ENCODE measurements at regions not wholly inside any gene's neighbourhood (a gene's known extent, or its start where the extent isn't known, plus 50 kb on each side); places are given as distances from the start of the nearest gene placed in this dataset.
"Not testable (repeated sequence)": the region's sequence is repeated elsewhere in the genome, so short reads cannot be mapped to it uniquely, and the experiment has no call there.

DNA sequence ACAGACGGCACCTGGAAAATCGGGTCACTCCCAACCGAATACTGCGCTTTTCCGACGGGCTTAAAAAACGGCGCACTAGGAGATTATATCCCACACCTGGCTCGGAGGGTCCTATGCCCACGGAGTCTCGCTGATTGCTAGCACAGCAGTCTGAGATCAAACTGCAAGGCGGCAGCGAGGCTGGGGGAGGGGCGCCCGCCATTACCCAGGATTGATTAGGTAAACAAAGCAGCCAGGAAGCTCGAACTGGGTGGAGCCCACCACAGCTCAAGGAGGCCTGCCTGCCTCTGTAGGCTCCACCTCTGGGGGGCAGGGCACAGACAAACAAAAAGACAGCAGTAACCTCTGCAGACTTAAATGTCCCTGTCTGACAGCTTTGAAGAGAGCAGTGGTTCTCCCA, 64.5 kb downstream of the SLC30A10 start:
- in situ Hi-C loops (cut with MboI; ENCODE audit: low pct_unique_long_range_greater_than_20kb, low sequenced_read_pairs, unreplicated experiment) = not testable (repeated sequence)

DNA sequence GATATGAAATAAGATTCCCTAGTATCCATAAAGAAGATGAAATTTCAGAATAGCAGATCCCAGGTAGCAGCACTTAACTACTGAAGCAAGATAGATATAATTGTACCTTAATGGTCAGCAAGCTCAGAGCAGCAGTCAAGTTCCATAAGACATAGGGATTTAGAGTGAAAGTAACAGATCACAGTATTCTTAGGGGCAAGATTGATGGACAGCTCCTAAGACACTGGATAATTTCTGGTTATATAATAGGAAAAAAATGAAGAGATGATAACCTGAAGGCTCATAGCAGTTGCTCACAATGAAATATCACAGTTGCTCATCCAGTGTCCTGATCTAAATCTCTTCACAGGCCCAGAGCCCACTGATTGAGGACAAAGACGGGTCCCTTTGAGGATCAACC, 66.0 kb downstream of the SLC30A10 start:
- in situ Hi-C loops (cut with MboI; ENCODE audit: low pct_unique_long_range_greater_than_20kb, low sequenced_read_pairs, unreplicated experiment) = no loop called here
- no peak for DNase-seq (ENCODE audit: low spot score)
- TF ChIP-seq, protein P1, sequence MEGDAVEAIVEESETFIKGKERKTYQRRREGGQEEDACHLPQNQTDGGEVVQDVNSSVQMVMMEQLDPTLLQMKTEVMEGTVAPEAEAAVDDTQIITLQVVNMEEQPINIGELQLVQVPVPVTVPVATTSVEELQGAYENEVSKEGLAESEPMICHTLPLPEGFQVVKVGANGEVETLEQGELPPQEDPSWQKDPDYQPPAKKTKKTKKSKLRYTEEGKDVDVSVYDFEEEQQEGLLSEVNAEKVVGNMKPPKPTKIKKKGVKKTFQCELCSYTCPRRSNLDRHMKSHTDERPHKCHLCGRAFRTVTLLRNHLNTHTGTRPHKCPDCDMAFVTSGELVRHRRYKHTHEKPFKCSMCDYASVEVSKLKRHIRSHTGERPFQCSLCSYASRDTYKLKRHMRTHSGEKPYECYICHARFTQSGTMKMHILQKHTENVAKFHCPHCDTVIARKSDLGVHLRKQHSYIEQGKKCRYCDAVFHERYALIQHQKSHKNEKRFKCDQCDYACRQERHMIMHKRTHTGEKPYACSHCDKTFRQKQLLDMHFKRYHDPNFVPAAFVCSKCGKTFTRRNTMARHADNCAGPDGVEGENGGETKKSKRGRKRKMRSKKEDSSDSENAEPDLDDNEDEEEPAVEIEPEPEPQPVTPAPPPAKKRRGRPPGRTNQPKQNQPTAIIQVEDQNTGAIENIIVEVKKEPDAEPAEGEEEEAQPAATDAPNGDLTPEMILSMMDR (IDR thresholded peaks at IDR 0.05; ENCODE audit: extremely low read depth, insufficient read depth, missing control alignments) = no peak

More for the DNA sequence above, 64.5 kb downstream of the SLC30A10 start:
- not testable (repeated sequence) for DNase-seq (ENCODE audit: low spot score)

DNA sequence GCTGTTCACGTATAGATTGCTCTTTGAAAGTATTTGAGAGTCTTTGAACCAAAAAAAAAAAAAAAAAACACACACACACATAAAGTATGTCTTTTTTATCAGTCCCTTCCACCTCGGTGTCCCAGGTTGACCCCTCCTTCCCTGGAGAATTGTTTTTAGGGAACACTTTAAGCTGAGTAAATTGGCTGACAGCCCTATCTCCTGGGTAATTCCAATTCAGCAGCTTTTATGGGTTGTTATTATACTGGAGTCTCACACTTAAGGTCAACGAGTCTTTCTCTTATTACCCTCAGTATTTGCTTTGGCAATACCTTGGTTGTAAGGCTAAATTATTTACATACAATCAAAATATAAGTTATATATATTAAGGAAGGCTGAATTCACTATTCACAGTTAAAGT, 69.4 kb downstream of the SLC30A10 start:
- TF ChIP-seq, protein P1 (IDR thresholded peaks at IDR 0.05; ENCODE audit: extremely low read depth, insufficient read depth, missing control alignments) = no peak
- no peak for DNase-seq (ENCODE audit: low spot score)
- in situ Hi-C loops (cut with MboI; ENCODE audit: low pct_unique_long_range_greater_than_20kb, low sequenced_read_pairs, unreplicated experiment) = no loop called here

DNA sequence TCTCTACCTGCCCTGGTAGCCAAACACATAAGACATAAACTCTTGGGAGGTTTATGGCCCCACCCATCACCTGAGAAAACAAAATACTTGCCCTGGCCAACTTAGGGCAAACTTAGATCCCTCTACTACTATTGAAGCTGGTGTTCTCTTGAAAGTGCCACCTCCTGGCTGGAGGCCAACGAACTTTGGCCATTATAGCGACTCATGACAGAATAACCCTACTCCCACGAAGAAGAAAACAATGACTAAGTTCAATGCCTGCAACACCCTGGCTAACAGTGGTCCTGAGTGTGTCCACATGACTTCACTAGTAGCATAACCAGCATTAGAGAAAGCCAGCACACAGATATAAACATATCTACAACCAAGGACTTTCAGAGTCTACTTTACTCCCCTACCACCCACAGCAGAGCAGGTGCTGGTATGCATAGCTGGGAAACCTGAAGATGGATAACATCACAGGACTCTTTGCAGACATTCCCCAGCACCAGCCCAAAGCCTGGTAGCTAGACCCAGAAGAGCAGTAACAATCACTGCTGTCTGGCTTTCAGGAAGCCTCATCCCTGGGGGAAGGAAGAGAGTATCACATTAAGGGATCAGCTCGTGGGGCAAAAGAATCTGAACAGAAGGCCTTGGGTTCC, 81.0 kb downstream of the SLC30A10 start:
- TF ChIP-seq, protein P1 (IDR thresholded peaks at IDR 0.05; ENCODE audit: extremely low read depth, insufficient read depth, missing control alignments) = no peak
- no peak for DNase-seq (ENCODE audit: low spot score)
- in situ Hi-C loops (cut with MboI; ENCODE audit: low pct_unique_long_range_greater_than_20kb, low sequenced_read_pairs, unreplicated experiment) = no loop called here

DNA sequence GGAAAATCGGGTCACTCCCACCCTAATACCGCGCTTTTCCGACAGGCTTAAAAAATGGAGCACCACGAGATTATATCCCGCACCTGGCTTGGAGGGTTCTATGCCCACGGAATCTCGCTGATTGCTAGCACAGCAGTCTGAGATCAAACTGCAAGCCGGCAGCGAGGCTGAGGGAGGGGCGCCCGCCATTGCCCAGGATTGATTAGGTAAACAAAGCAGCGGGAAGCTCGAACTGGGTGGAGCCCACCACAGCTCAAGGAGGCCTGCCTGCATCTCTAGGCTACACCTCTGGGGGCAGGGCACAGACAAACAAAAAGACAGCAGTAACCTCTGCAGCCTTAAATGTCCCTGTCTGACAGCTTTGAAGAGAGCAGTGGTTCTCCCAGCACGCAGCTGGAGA, 88.8 kb downstream of the SLC30A10 start:
- DNase-seq (ENCODE audit: low spot score); in situ Hi-C loops (cut with MboI; ENCODE audit: low pct_unique_long_range_greater_than_20kb, low sequenced_read_pairs, unreplicated experiment): not testable (repeated sequence)

DNA sequence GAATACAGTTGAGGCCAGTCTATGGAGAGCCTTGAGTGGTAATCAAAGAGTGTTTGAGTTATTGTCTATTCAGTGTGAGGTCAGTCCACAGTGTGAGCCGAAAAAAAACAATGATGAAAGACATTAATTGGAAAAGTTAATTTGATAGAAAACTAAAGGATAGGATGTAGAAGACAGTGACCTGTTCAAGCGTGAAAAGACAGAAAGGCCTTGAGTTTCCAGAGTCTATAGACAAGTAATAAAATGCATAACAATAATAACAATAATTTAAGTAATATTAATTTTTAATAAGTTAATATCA, 90.4 kb downstream of the SLC30A10 start:
- TF ChIP-seq, protein P1 (IDR thresholded peaks at IDR 0.05; ENCODE audit: extremely low read depth, insufficient read depth, missing control alignments) = no peak
- in situ Hi-C loops (cut with MboI; ENCODE audit: low pct_unique_long_range_greater_than_20kb, low sequenced_read_pairs, unreplicated experiment) = no loop called here
- DNase-seq (ENCODE audit: low spot score) = no peak

DNA sequence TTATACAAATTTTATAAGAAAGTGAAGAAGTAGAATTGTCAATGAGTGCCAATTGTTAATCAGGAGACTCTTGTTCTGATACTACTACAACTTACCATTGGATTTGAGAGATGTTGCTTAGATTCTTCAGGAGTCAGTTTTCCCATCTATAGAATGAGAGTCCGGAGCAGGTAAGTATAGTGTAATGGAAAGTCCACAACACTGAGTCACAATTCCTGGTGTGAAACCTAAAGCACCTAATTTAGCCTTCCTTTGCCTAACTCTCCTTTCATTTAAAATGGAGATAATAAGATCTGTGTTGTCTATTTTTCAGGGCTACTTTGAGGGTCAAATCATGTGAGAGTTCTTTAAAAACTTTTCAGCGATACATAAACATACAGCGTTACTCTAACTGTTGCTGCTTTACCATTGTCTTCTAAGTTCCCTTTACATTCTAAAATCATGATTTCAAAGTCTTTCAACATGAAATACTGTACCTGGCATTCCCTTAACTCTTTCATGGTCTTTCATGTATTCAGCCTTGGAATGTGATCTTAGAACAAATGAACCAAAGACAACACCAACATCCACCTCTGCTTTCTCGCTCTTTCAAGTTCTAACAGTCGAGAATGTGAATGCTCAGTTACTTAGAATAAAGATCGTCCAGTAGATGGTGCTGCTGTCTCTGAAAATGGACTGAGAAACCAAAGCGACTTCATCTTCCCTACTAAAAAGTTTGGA, 90.9 kb downstream of the SLC30A10 start:
- TF ChIP-seq, protein P1 (IDR thresholded peaks at IDR 0.05; ENCODE audit: extremely low read depth, insufficient read depth, missing control alignments) = peak; percentile 69
- DNase-seq (ENCODE audit: low spot score) = peak; percentile 50
- in situ Hi-C loops (cut with MboI; ENCODE audit: low pct_unique_long_range_greater_than_20kb, low sequenced_read_pairs, unreplicated experiment) = no loop called here
